ENCODE measurements at regions not wholly inside any gene's neighbourhood (a gene's known extent, or its start where the extent isn't known, plus 50 kb on each side); places are given as distances from the start of the nearest gene placed in this dataset.
A peak's percentile ranks its signal among the peaks of the same experiment; 100 is the strongest.

GRCh38 chr10:28411648-28412047, 108.8 kb upstream of the MPP7 start (continued):
- TF ChIP-seq ZNF398 (tag by site-specific recombination; IDR thresholded peaks at IDR 0.05) = no peak
- TF ChIP-seq ZNF449 (tag by site-specific recombination; IDR thresholded peaks at IDR 0.05) = no peak
- peak; percentile 54; the same call in 1 of the 2 replicates for TF ChIP-seq ZBTB21 (tag by site-specific recombination; IDR thresholded peaks at IDR 0.05)
- peak; percentile 27; the same call in 1 of the 2 replicates for TF ChIP-seq PRDM10 (tag by site-specific recombination; IDR thresholded peaks at IDR 0.05)
- TF ChIP-seq KLF17 (tag by site-specific recombination; IDR thresholded peaks at IDR 0.05) = peak; percentile 86
- no peak for TF ChIP-seq ZNF513 (tag by site-specific recombination; IDR thresholded peaks at IDR 0.05)
- no peak for TF ChIP-seq ZNF362 (tag by site-specific recombination; IDR thresholded peaks at IDR 0.05)

GRCh38 chr10:28418069-28418468, 114.8 kb upstream of the WAC start:
- CTCF ChIA-PET = interaction anchor here (0.6 to 1.1 kb wide), 5 partner anchors 9 to 1519 kb away, joined by 3 to 4 read pairs (median 3); no protein-coding TSS in a partner anchor
- POLR2A ChIA-PET = no interaction called here
- Histone ChIP-seq H3K27ac (ENCODE audit: extremely low read depth, low read depth, low read length) (no peak overlapping the region), H3K36me3 (ENCODE audit: control insufficient read depth in 2 of 2, insufficient read depth in 1 of 2, low read length in 2 of 2) (no peaks in the 10 kb centered on the region), H3K4me1 (ENCODE audit: control insufficient read depth, insufficient read depth, low read length) (no peaks in the 10 kb centered on the region), H3K4me3 (ENCODE audit: low read depth, low read length) (no peak overlapping the region), H3K9me3 (ENCODE audit: control insufficient read depth, insufficient read depth, low read depth, low read length) (no peaks in the 10 kb centered on the region; the same call in 1 of the 2 replicates)
- TF ChIP-seq ZBTB17 (tag by site-specific recombination; IDR thresholded peaks at IDR 0.05) (peak; percentile 78), FEZF1 (tag by site-specific recombination; IDR thresholded peaks at IDR 0.05) (no peak)

- Histone ChIP-seq H3K9me3 (ENCODE audit: control insufficient read depth, insufficient read depth, low read depth, low read length) (no peaks in the 10 kb centered on the region), H3K36me3 (ENCODE audit: control insufficient read depth in 2 of 2, insufficient read depth in 1 of 2, low read length in 2 of 2) (no peaks in the 10 kb centered on the region), H3K4me1 (ENCODE audit: control insufficient read depth, insufficient read depth, low read length) (no peaks in the 10 kb centered on the region), H3K27ac (ENCODE audit: extremely low read depth, low read depth, low read length) (no peak overlapping the region), H3K4me3 (ENCODE audit: low read depth, low read length) (no peak overlapping the region)
- CTCF ChIA-PET = interaction anchor here (0.6 to 1.2 kb wide), 3 partner anchors 12 to 563 kb away, joined by 3 read pairs; no protein-coding TSS in a partner anchor
- POLR2A ChIA-PET = no interaction called here
- TF ChIP-seq PRDM2 (tag by site-specific recombination; IDR thresholded peaks at IDR 0.05; ENCODE audit: borderline replicate concordance) = no peak
- TF ChIP-seq ZNF423 (tag by site-specific recombination; IDR thresholded peaks at IDR 0.05) = no peak
- TF ChIP-seq ZBTB6 (tag by site-specific recombination; IDR thresholded peaks at IDR 0.05) = no peak
Measured at GRCh38 chr10:28425422-28425821, 107.5 kb upstream of the WAC start.

Measured in HEK293 (cell line).